ENCODE measurements at regions not wholly inside any gene's neighbourhood (a gene's known extent, or its start where the extent isn't known, plus 50 kb on each side); places are given as distances from the start of the nearest gene placed in this dataset.

DNA sequence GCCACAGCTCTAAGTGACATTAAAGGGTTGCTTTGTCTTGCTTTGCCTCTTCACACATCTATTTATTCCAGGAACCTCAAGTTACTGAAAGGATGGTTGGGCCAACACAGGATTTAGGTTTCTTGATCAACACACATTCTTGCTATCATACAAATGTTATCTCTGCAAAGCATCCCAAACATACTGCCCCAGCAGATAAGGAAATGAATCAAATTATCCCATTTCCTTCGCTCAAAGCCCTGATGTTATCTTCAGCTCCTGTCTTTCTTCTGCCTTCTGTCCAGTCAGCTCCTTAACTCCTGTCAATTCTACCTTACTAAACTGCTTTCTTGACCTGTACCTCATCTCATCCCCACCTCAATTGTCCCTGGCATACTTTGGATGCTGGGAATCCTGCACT lies 355.9 kb upstream of the TENM4 start (continued):
- TF ChIP-seq RBBP5 (IDR thresholded peaks at IDR 0.05; ENCODE audit: borderline replicate concordance, low read depth, low read length): no peak
- no peak for TF ChIP-seq BCL11A (IDR thresholded peaks at IDR 0.05; ENCODE audit: low read depth in 2 of 2, low read length in 2 of 2)
- TF ChIP-seq GABPA (IDR thresholded peaks at IDR 0.05; ENCODE audit: borderline replicate concordance, insufficient read depth, low read length): no peak

Data from H1 (cell line).